AG04449 (cell line): ENCODE measurements at regions not wholly inside any gene's neighbourhood (a gene's known extent, or its start where the extent isn't known, plus 50 kb on each side); places are given as distances from the start of the nearest gene placed in this dataset.

Source experiments
- CTCF ChIA-PET: fragments of 350-600 bp; formaldehyde crosslinking; extraction: SDS; loops from one replicate; lab custom pipeline; 2021; ENCODE audit warnings: antibody characterized with exemption; lab: Yijun Ruan, JAX
- POLR2A ChIA-PET: fragments of 400-600, 350-600 bp; formaldehyde crosslinking; extraction: SDS; loops from one replicate; lab custom pipeline; 2020; ENCODE audit warnings: antibody characterized with exemption, inconsistent platforms; lab: Yijun Ruan, JAX
- DNase-seq: peaks from one replicate; pipeline ENCODE4 v3.0.0-alpha.2; 2010; ENCODE audit warnings: low read depth, low spot score
- H3K4me3 ChIP-seq: 2 replicates; pipeline ENCODE4 v1.5.1; 2011; ENCODE audit warnings: low read depth, mild to moderate bottlenecking, control low read depth, low read length
- TF ChIP-seq, protein P1 (sequence below): IDR thresholded peaks from one replicate; pipeline ENCODE4 v1.5.1; 2011; ENCODE audit warnings: mild to moderate bottlenecking, moderate library complexity, low read length, control low read depth, inconsistent platforms; ENCODE audit not compliant: insufficient read depth; ENCODE audit errors: missing control alignments

DNA sequence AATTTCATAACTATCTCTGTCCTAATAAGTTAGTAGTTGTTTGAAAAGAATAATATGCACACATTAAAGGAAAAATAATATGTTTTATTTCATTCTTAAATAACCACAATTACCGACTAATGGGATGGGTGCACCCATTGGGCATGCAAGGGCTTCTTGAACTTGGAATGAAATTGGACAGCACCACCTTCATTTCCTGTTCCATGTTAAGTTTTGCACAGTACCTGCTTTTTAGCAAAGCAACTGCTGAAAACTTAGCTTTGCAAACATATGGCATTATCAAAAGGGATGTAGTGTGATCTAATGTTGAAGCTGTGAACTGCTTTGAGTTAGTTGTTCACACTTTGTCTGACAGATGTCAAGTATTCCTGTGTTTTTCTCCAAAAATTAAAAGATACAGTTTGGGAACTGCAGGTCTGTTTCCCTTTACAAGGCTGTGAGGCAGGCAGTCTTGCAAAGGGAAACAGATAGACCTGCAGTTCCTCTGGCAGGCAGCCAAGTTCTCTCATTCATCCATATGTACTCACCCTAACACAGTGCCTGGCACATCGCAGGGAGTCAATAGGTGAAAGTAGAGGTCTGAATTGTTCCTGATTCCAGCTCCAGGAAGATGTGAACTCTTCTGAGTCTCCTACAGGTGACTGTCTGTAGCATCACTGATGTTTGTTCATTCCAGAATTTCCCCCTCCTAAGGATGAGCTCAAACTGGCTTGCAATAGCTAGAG, 64.3 kb upstream of the GOLGA8B start:
- TF ChIP-seq, protein P1, sequence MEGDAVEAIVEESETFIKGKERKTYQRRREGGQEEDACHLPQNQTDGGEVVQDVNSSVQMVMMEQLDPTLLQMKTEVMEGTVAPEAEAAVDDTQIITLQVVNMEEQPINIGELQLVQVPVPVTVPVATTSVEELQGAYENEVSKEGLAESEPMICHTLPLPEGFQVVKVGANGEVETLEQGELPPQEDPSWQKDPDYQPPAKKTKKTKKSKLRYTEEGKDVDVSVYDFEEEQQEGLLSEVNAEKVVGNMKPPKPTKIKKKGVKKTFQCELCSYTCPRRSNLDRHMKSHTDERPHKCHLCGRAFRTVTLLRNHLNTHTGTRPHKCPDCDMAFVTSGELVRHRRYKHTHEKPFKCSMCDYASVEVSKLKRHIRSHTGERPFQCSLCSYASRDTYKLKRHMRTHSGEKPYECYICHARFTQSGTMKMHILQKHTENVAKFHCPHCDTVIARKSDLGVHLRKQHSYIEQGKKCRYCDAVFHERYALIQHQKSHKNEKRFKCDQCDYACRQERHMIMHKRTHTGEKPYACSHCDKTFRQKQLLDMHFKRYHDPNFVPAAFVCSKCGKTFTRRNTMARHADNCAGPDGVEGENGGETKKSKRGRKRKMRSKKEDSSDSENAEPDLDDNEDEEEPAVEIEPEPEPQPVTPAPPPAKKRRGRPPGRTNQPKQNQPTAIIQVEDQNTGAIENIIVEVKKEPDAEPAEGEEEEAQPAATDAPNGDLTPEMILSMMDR = no peak
- ChIA-PET POLR2A (no interaction called here), CTCF (interaction anchor here (1.2 kb wide), 1 partner anchor 322 kb away, joined by 3 read pairs; no protein-coding TSS in a partner anchor)
- no peak overlapping the region for H3K4me3 ChIP-seq
- DNase-seq = no peak

DNA sequence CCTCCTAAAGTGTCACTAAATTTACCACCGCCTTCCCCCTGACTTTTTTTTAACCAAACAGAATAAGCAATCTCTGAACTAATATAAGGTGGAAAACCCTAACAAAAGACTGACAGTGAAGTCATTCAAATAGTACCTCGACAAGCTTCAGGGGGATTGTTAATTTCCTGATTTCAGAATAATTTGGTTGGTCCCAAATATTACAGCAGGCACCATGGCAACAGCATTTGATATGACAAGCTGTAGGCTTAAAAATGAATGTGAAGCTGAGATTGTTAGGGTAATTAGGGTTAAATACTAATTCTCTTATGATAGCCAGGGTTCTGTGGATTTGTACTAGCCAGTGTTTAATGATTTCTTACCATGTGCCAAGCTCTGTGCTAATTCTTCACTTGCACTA, 63.5 kb upstream of the GOLGA8B start:
- POLR2A ChIA-PET = no interaction called here
- CTCF ChIA-PET = interaction anchor here (0.9 to 2.2 kb wide), 3 partner anchors 9 to 323 kb away, joined by 3 to 6 read pairs (median 4); no protein-coding TSS in a partner anchor
- H3K4me3 ChIP-seq = no peak overlapping the region
- TF ChIP-seq, protein P1 = no peak
- DNase-seq = no peak

DNA sequence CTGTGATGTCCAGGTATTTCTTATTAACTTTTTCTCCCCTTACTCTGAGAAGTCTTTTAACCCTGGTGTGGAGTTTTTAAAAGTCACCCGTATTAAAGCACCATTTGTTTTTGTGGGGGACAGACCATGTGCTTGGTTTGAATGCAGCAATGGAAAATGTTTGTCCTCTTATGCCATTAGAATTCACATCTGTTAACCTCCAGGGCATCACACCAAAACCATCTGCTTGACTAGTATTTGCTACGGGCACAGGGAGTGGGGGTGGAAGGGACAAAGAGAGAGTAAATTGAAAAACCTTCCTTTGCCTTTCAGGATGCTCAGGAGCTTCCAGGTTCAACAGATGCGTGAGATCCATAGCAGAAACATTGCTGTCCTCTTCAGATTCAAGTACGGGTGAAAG, 61.4 kb upstream of the GOLGA8B start:
- no peak overlapping the region for H3K4me3 ChIP-seq
- CTCF ChIA-PET = interaction anchor here (0.8 to 2.2 kb wide), 3 partner anchors 20 to 63 kb away, joined by 3 to 7 read pairs (median 6); no protein-coding TSS in a partner anchor
- DNase-seq = no peak
- TF ChIP-seq, protein P1 = no peak
- POLR2A ChIA-PET = no interaction called here

DNA sequence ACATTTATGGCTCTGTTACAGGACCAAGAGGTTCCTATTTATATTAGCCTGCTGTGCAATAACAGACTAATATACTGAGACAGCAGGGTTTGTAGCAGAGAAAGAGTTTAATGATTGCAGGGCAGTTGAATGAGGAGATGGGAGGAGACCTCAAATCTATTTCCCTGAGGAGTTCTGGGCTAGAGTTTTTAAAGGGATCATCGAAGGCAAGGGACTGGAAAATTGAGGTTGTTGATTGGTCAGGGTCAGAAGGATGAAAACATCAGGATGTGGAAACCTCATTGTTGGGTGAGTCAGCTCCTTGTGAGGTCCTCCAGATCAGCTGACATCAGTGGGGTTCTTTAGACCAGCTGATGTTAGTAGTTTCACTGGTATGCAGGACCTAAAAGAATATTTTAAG, 60.6 kb upstream of the GOLGA8B start:
- TF ChIP-seq, protein P1 = no peak
- POLR2A ChIA-PET = no interaction called here
- CTCF ChIA-PET = interaction anchor here (1.4 kb wide), 1 partner anchor 20 kb away, joined by 7 read pairs; no protein-coding TSS in a partner anchor

DNA sequence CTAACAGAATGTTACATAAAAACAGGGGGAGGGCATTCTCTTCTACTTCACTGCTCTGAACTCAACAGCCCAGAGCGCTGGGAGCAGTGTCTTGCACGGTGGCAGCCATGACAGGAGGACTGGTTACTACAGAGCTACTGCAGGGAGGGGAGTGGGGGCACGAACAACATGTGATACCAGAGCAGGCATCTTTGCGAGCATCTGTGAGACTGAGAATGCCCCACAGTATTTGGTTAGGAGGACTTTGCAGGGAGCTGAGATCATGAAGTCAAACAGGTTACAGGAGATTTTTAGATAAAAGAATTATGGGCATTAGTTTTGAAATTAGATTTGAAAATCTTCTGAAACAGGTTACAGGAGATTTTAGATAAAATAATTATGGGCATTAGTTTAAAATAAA, 58.8 kb upstream of the GOLGA8B start:
- TF ChIP-seq, protein P1 = no peak
- no peak for DNase-seq
- POLR2A ChIA-PET = no interaction called here
- CTCF ChIA-PET = interaction anchor here (0.6 kb wide), 1 partner anchor 30 kb away, joined by 3 read pairs; no protein-coding TSS in a partner anchor
- no peak overlapping the region for H3K4me3 ChIP-seq

More for the DNA sequence above, 60.6 kb upstream of the GOLGA8B start:
- H3K4me3 ChIP-seq = no peak overlapping the region
- DNase-seq = peak; percentile 71

DNA sequence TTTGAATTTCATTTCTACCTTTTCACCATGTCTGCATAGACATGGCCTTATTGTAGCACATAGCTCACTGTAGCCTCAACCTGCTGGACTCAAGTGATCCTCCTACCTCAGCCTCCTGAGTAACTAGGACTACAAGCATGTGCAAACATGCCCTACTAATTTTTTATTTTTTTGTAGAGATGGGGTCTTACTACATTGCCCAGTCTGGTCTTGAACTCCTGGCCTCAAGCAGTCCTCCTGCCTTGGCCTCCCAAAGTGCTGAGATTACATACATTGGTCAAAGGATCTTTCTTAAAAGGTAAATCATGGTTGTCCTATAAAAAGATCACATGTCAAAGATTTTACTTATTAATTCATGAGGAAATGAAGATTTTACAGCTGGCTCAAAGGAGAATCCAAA, 57.2 kb upstream of the GOLGA8B start:
- TF ChIP-seq, protein P1 = no peak
- no peak for DNase-seq
- no peak overlapping the region for H3K4me3 ChIP-seq
- CTCF ChIA-PET = interaction anchor here (0.9 kb wide), 1 partner anchor 68 kb away, joined by 3 read pairs; no protein-coding TSS in a partner anchor
- POLR2A ChIA-PET = no interaction called here
